ENCODE measurements at regions not wholly inside any gene's neighbourhood (a gene's known extent, or its start where the extent isn't known, plus 50 kb on each side); places are given as distances from the start of the nearest gene placed in this dataset.

DNA sequence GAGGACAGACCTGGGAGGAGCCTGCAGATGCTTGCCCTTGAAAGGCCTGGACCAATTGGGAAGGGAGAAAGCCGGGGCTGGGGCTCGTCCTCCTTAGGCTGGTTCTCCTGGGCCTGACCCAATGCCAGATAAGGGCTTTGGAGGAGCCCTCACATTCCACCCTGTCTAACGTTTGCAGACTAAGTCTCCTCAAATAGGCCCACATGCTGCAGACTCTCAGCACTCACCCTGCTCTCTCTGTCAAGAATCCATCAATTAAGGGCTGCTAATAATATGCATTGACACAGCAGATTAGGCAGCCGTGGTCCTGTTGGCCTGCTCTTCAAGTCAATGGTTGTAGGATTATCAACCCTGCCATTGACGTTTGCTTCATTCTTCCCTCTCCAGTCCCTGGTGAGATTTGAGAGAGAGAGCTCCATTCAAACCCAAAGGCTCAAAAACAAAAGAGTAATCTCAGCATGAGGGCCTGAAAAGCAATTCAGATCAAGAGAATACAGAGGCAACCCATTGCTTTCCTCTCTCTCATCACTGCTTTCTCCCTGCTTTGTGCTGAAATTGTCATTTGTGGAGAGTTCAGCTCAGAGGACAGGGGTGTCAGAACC, 167.6 kb downstream of the INSIG2 start:
- TF ChIP-seq, protein P1, sequence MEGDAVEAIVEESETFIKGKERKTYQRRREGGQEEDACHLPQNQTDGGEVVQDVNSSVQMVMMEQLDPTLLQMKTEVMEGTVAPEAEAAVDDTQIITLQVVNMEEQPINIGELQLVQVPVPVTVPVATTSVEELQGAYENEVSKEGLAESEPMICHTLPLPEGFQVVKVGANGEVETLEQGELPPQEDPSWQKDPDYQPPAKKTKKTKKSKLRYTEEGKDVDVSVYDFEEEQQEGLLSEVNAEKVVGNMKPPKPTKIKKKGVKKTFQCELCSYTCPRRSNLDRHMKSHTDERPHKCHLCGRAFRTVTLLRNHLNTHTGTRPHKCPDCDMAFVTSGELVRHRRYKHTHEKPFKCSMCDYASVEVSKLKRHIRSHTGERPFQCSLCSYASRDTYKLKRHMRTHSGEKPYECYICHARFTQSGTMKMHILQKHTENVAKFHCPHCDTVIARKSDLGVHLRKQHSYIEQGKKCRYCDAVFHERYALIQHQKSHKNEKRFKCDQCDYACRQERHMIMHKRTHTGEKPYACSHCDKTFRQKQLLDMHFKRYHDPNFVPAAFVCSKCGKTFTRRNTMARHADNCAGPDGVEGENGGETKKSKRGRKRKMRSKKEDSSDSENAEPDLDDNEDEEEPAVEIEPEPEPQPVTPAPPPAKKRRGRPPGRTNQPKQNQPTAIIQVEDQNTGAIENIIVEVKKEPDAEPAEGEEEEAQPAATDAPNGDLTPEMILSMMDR (IDR thresholded peaks at IDR 0.05) = no peak
- TF ChIP-seq SMC3 (IDR thresholded peaks at IDR 0.05; ENCODE audit: low read depth, low read length) (no peak), POLR2AphosphoS5 (IDR thresholded peaks at IDR 0.05; ENCODE audit: low read depth, low read length) (no peak)
- TF ChIP-seq, protein P2, sequence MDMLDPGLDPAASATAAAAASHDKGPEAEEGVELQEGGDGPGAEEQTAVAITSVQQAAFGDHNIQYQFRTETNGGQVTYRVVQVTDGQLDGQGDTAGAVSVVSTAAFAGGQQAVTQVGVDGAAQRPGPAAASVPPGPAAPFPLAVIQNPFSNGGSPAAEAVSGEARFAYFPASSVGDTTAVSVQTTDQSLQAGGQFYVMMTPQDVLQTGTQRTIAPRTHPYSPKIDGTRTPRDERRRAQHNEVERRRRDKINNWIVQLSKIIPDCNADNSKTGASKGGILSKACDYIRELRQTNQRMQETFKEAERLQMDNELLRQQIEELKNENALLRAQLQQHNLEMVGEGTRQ (IDR thresholded peaks at IDR 0.05; ENCODE audit: borderline replicate concordance, low read depth, low read length) = no peak
